RWPE1 (cell line): ENCODE measurements at regions not wholly inside any gene's neighbourhood (a gene's known extent, or its start where the extent isn't known, plus 50 kb on each side); places are given as distances from the start of the nearest gene placed in this dataset.

ENCODE experiments used
- CTCF ChIA-PET: fragments of 350-600 bp; sonication (Branson Sonifier 250); formaldehyde crosslinking; extraction: SDS; loops from one replicate; lab custom pipeline; 2021; lab: Yijun Ruan, JAX
- POLR2A ChIA-PET: fragments of 400-600 bp; formaldehyde crosslinking; extraction: SDS; loops from one replicate; lab custom pipeline; 2020; ENCODE audit warnings: antibody characterized with exemption; ENCODE audit not compliant: low non-redundant PET; lab: Yijun Ruan, JAX
- DNase-seq: peaks from one replicate; pipeline ENCODE4 v3.0.0; 2012; ENCODE audit warnings: low spot score
- H3K27ac ChIP-seq: fragments of 450-650 bp; 2 replicates; pipeline ENCODE4 v1.5.1; 2017
- TF ChIP-seq, protein P1 (sequence below): fragments of 450-650 bp; conservative IDR thresholded peaks from 2 replicates; pipeline ENCODE4 v1.5.1; 2017; ENCODE audit warnings: low read depth, mild to moderate bottlenecking

- TF ChIP-seq, protein P1, sequence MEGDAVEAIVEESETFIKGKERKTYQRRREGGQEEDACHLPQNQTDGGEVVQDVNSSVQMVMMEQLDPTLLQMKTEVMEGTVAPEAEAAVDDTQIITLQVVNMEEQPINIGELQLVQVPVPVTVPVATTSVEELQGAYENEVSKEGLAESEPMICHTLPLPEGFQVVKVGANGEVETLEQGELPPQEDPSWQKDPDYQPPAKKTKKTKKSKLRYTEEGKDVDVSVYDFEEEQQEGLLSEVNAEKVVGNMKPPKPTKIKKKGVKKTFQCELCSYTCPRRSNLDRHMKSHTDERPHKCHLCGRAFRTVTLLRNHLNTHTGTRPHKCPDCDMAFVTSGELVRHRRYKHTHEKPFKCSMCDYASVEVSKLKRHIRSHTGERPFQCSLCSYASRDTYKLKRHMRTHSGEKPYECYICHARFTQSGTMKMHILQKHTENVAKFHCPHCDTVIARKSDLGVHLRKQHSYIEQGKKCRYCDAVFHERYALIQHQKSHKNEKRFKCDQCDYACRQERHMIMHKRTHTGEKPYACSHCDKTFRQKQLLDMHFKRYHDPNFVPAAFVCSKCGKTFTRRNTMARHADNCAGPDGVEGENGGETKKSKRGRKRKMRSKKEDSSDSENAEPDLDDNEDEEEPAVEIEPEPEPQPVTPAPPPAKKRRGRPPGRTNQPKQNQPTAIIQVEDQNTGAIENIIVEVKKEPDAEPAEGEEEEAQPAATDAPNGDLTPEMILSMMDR: no peak
- ChIA-PET POLR2A (no interaction called here), CTCF (no interaction called here)
- DNase-seq: no peak
- H3K27ac ChIP-seq: no peak overlapping the region
These were observed 286.5 kb upstream of the MTNR1B start for GRCh38 chr11:92682952-92683351.

DNA sequence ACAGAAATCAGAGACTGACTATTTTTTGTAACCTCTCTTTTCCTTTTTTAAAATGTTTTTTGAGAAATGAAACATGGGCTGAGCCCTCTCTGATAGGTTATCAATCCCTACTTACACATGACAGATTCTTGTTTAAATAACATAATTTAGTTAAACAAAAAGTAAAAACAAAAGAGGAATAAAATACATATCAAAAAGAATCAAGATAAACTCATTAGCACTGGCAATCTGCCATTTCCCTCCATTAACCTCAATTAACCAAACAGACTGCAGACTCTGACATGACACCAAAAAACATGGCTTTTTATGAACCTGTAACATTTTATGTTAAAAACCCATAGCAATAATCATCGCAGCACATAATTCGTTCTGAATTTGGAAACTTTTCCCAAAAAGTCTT is 284.4 kb upstream of the MTNR1B start:
- ChIA-PET POLR2A (no interaction called here), CTCF (interaction anchor here (0.6 kb wide), 1 partner anchor 38 kb away, joined by 3 read pairs; no protein-coding TSS in a partner anchor)
- TF ChIP-seq, protein P1: no peak
- no peak for DNase-seq
- H3K27ac ChIP-seq: no peak overlapping the region

DNA sequence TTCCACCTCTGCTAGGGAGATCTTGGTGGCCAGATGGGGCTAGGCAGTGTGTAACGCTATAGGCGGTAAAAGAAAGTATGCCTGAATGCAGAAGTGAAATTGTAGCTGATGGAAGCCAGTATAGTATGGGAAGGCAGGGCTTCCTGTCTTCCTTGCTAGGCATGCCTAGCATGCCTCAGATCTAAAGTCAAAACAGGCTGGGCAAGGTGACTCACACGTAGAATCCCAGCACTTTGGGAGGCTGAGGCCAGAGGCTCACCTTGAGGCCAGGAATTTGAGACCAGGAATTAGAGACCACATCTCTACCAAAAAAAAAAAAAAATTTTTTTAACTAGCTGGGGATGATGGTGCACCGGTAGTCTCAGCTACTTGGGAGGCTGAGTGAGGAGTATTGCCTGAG is 281.7 kb upstream of the MTNR1B start:
- CTCF ChIA-PET: interaction anchor here (0.7 kb wide), 1 partner anchor 535 kb away, joined by 3 read pairs; no protein-coding TSS in a partner anchor
- DNase-seq: no peak
- H3K27ac ChIP-seq: no peak overlapping the region

GRCh38 chr11:92688416-92688815 is 281.0 kb upstream of the MTNR1B start:
- TF ChIP-seq, protein P1: no peak
- ChIA-PET POLR2A (no interaction called here), CTCF (no interaction called here)
- no peak overlapping the region for H3K27ac ChIP-seq
- no peak for DNase-seq

More for the DNA sequence above, 281.7 kb upstream of the MTNR1B start:
- POLR2A ChIA-PET: no interaction called here
- TF ChIP-seq, protein P1: no peak

GRCh38 chr11:92692826-92693546 is 276.5 kb upstream of the MTNR1B start:
- ChIA-PET POLR2A (no interaction called here), CTCF (no interaction called here)
- no peak for DNase-seq
- TF ChIP-seq, protein P1: no peak
- H3K27ac ChIP-seq: no peak overlapping the region

DNA sequence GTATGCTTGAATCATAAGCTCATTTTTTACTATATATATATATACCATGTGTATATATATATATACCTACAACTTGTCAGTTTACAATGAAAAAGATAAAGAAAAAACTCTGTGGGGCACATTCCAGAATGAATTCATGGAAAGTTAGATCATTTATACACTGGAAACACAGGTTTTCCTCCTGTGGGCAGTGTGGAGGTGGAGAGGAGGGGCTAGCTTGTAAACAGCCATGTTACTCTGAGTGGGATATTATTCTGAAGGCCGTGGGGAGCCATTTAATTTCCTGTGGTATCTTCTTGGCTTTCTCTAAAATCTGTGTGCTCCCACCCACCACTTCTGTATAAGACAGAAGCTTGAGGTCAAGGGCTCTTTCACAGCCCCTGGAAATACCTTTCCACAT is 273.4 kb upstream of the MTNR1B start:
- CTCF ChIA-PET: interaction anchor here (1.6 kb wide), 1 partner anchor 190 kb away, joined by 3 read pairs; no protein-coding TSS in a partner anchor

More for the DNA sequence above, 273.4 kb upstream of the MTNR1B start:
- no peak overlapping the region for H3K27ac ChIP-seq
- TF ChIP-seq, protein P1: no peak
- DNase-seq: no peak
- POLR2A ChIA-PET: no interaction called here
